Naive thymus-derived CD8-positive, alpha-beta T cell (primary cell): ENCODE measurements at regions not wholly inside any gene's neighbourhood (a gene's known extent, or its start where the extent isn't known, plus 50 kb on each side); places are given as distances from the start of the nearest gene placed in this dataset.

Experiments used
- ATAC-seq, 2 donors: fragments of 150-1000 bp; cut with Tn5 transposase in 1 of 2; sonication (Bioruptor Pico), chemical (Tn5 transposase) in 1 of 2; 1 replicate in 1 of 2; 2 replicates in 1 of 2; pipeline ENCODE4 v1.10.0; 2021; ENCODE audit warnings: mild to moderate bottlenecking in 2 of 2, moderate library complexity in 2 of 2
- POLR2A ChIA-PET: fragments of 350-600 bp; sonication (Branson Sonifier 250); formaldehyde crosslinking; loops from one replicate; lab custom pipeline; 2021; ENCODE audit warnings: antibody characterized with exemption; lab: Charles Lee
- DNase-seq, 10 donors: peaks; one replicate each; pipeline versions ENCODE4 v3.0.0 to v3.0.0-alpha.2; 2020 to 2022
- H3K27ac Mint-ChIP-seq, 10 donors: one replicate each; pipeline ENCODE4 v1.8.0; 2020 to 2022; ENCODE audit warnings: mild to moderate bottlenecking in 10 of 10, mixed read lengths in 10 of 10, moderate library complexity in 4 of 10, inconsistent platforms in 1 of 10
- H3K27me3 Mint-ChIP-seq, 5 donors: one replicate each; pipeline ENCODE4 v1.8.0; 2021 to 2022; ENCODE audit warnings: mixed read lengths in 5 of 5
- H3K36me3 Mint-ChIP-seq, 3 donors: one replicate each; pipeline ENCODE4 v1.8.0; 2020 to 2022; ENCODE audit warnings: mixed read lengths in 3 of 3, mild to moderate bottlenecking in 2 of 3, inconsistent platforms in 1 of 3
- H3K4me1 Mint-ChIP-seq, 4 donors: one replicate each; pipeline ENCODE4 v1.8.0; 2021 to 2022; ENCODE audit warnings: mixed read lengths in 4 of 4
- H3K4me3 Mint-ChIP-seq, 10 donors: one replicate each; pipeline ENCODE4 v1.8.0; 2020 to 2022; ENCODE audit warnings: mild to moderate bottlenecking in 10 of 10, mixed read lengths in 10 of 10, moderate library complexity in 6 of 10, inconsistent platforms in 1 of 10
- H3K9me3 Mint-ChIP-seq, 9 donors: one replicate each; pipeline ENCODE4 v1.8.0; 2020 to 2022; ENCODE audit warnings: mixed read lengths in 9 of 9, mild to moderate bottlenecking in 3 of 9, inconsistent platforms in 1 of 9, moderate library complexity in 1 of 9

GRCh38 chr3:111373239-111373638 is 168.8 kb upstream of the CD96 start:
- peaks cover 0 to 4% (median 0%) of the 10 kb centered on the region in 5 donors for H3K27me3 Mint-ChIP-seq
- peaks cover 10 to 80% (median 47%) of the 10 kb centered on the region in 9 donors for H3K9me3 Mint-ChIP-seq
- POLR2A ChIA-PET = no interaction called here
- H3K36me3 Mint-ChIP-seq = peaks cover 0 to 63% (median 34%) of the 10 kb centered on the region in 3 donors
- H3K4me3 Mint-ChIP-seq = no peak overlapping the region
- no peaks in the 10 kb centered on the region for H3K4me1 Mint-ChIP-seq
- ATAC-seq = no peak
- DNase-seq = no peak
- no peak overlapping the region for H3K27ac Mint-ChIP-seq

GRCh38 chr3:111373861-111374260 is 168.1 kb upstream of the CD96 start:
- Mint-ChIP-seq H3K9me3 (peaks cover 10 to 80% (median 47%) of the 10 kb centered on the region in 9 donors), H3K27ac (no peak overlapping the region), H3K27me3 (peaks cover 0 to 4% (median 0%) of the 10 kb centered on the region in 5 donors), H3K36me3 (peaks cover 0 to 58% (median 34%) of the 10 kb centered on the region in 3 donors), H3K4me3 (peak overlapping the region in 1 of 10 donors; percentile 33), H3K4me1 (no peaks in the 10 kb centered on the region)
- POLR2A ChIA-PET = no interaction called here
- DNase-seq = no peak
- ATAC-seq = no peak

GRCh38 chr3:111385971-111386495 is 156.0 kb upstream of the CD96 start:
- H3K27me3 Mint-ChIP-seq = no peaks in the 10 kb centered on the region
- ATAC-seq (no peak), DNase-seq (no peak)
- peaks cover 3 to 39% (median 20%) of the 10 kb centered on the region in 9 donors for H3K9me3 Mint-ChIP-seq
- POLR2A ChIA-PET = no interaction called here
- H3K4me1 Mint-ChIP-seq = no peaks in the 10 kb centered on the region
- peaks cover 2 to 16% (median 9%) of the 10 kb centered on the region in 3 donors for H3K36me3 Mint-ChIP-seq
- H3K27ac Mint-ChIP-seq = no peak overlapping the region
- no peak overlapping the region for H3K4me3 Mint-ChIP-seq

GRCh38 chr3:111392894-111393398 is 149.1 kb upstream of the CD96 start:
- H3K4me3 Mint-ChIP-seq = peak overlapping the region in 3 of 10 donors; percentile 0 to 56 (median 38)
- peak; percentile 88 to 99 for ATAC-seq

GRCh38 chr3:111412656-111413055 is 129.3 kb upstream of the CD96 start:
- Mint-ChIP-seq H3K9me3 (peaks cover 0 to 13% (median 3%) of the 10 kb centered on the region in 9 donors), H3K36me3 (peaks cover 0 to 10% (median under 1%) of the 10 kb centered on the region in 3 donors), H3K27ac (no peak overlapping the region), H3K27me3 (peaks cover 0 to 4% (median 1%) of the 10 kb centered on the region in 5 donors), H3K4me1 (no peaks in the 10 kb centered on the region), H3K4me3 (no peak overlapping the region)
- POLR2A ChIA-PET = no interaction called here
- DNase-seq (no peak), ATAC-seq (no peak)

More at GRCh38 chr3:111392894-111393398, 149.1 kb upstream of the CD96 start:
- DNase-seq = peak in 9 of 10 donors; percentile 13 to 72 (median 42)
- peaks cover 5 to 54% (median 18%) of the 10 kb centered on the region in 9 donors for H3K9me3 Mint-ChIP-seq
- H3K36me3 Mint-ChIP-seq = peaks cover 0 to 23% (median 20%) of the 10 kb centered on the region in 3 donors
- H3K27ac Mint-ChIP-seq = peak overlapping the region; percentile 40 to 93 (median 82)
- peaks cover 0 to 22% (median 17%) of the 10 kb centered on the region in 4 donors for H3K4me1 Mint-ChIP-seq
- POLR2A ChIA-PET = no interaction called here
- H3K27me3 Mint-ChIP-seq = no peaks in the 10 kb centered on the region

GRCh38 chr3:111414531-111414930 is 127.5 kb upstream of the CD96 start:
- Mint-ChIP-seq H3K36me3 (peaks cover 0 to 7% (median 0%) of the 10 kb centered on the region in 3 donors), H3K4me1 (peaks cover 0 to 4% (median 0%) of the 10 kb centered on the region in 4 donors), H3K27ac (no peak overlapping the region), H3K4me3 (no peak overlapping the region), H3K27me3 (peaks cover 3 to 15% (median 5%) of the 10 kb centered on the region in 5 donors), H3K9me3 (peaks cover 0 to 9% (median under 1%) of the 10 kb centered on the region in 9 donors)
- ATAC-seq (no peak), DNase-seq (no peak)
- POLR2A ChIA-PET = no interaction called here

- POLR2A ChIA-PET = no interaction called here
- no peak overlapping the region for H3K27ac Mint-ChIP-seq
- DNase-seq (no peak), ATAC-seq (no peak)
- peaks cover 0 to 5% (median 0%) of the 10 kb centered on the region in 3 donors for H3K36me3 Mint-ChIP-seq
- peaks cover 0 to 4% (median 0%) of the 10 kb centered on the region in 4 donors for H3K4me1 Mint-ChIP-seq
- peaks cover 0 to 6% (median 0%) of the 10 kb centered on the region in 9 donors for H3K9me3 Mint-ChIP-seq
- H3K4me3 Mint-ChIP-seq = no peak overlapping the region
- peaks cover 3 to 15% (median 6%) of the 10 kb centered on the region in 5 donors for H3K27me3 Mint-ChIP-seq
These were observed 127.0 kb upstream of the CD96 start for GRCh38 chr3:111415018-111415417.

GRCh38 chr3:111418391-111418790 is 123.6 kb upstream of the CD96 start:
- ATAC-seq = no peak

GRCh38 chr3:111428301-111428700 is 113.7 kb upstream of the CD96 start:
- H3K4me3 Mint-ChIP-seq = no peak overlapping the region
- H3K9me3 Mint-ChIP-seq = peaks cover 4 to 48% (median 10%) of the 10 kb centered on the region in 9 donors
- no peaks in the 10 kb centered on the region for H3K27me3 Mint-ChIP-seq
- ATAC-seq (no peak), DNase-seq (no peak)
- no peaks in the 10 kb centered on the region for H3K4me1 Mint-ChIP-seq
- POLR2A ChIA-PET = no interaction called here
- peaks cover 0 to 32% (median 9%) of the 10 kb centered on the region in 3 donors for H3K36me3 Mint-ChIP-seq
- no peak overlapping the region for H3K27ac Mint-ChIP-seq

More at GRCh38 chr3:111418391-111418790, 123.6 kb upstream of the CD96 start:
- H3K27me3 Mint-ChIP-seq = peaks cover 3 to 15% (median 7%) of the 10 kb centered on the region in 5 donors
- peaks cover 0 to 14% (median 0%) of the 10 kb centered on the region in 9 donors for H3K9me3 Mint-ChIP-seq
- no peak for DNase-seq
- H3K36me3 Mint-ChIP-seq = peaks cover 0 to 20% (median 0%) of the 10 kb centered on the region in 3 donors
- peak overlapping the region in 1 of 10 donors; percentile 13 for H3K27ac Mint-ChIP-seq
- no peak overlapping the region for H3K4me3 Mint-ChIP-seq
- peaks cover 0 to 4% (median 0%) of the 10 kb centered on the region in 4 donors for H3K4me1 Mint-ChIP-seq
- POLR2A ChIA-PET = no interaction called here

GRCh38 chr3:111434941-111435622 is 106.9 kb upstream of the CD96 start:
- Mint-ChIP-seq H3K27me3 (no peaks in the 10 kb centered on the region), H3K4me1 (no peaks in the 10 kb centered on the region), H3K9me3 (peaks cover 0 to 10% (median 7%) of the 10 kb centered on the region in 9 donors), H3K36me3 (peaks cover 0 to 9% (median 8%) of the 10 kb centered on the region in 3 donors), H3K27ac (no peak overlapping the region), H3K4me3 (no peak overlapping the region)
- DNase-seq (no peak), ATAC-seq (no peak)
- POLR2A ChIA-PET = no interaction called here

- Mint-ChIP-seq H3K9me3 (peaks cover 0 to 8% (median 0%) of the 10 kb centered on the region in 9 donors), H3K4me3 (no peak overlapping the region), H3K4me1 (no peaks in the 10 kb centered on the region), H3K27me3 (no peaks in the 10 kb centered on the region), H3K36me3 (peaks cover 0 to 1% (median 0%) of the 10 kb centered on the region in 3 donors), H3K27ac (no peak overlapping the region)
- POLR2A ChIA-PET = no interaction called here
- ATAC-seq (no peak), DNase-seq (no peak)
These were observed 103.7 kb upstream of the CD96 start for GRCh38 chr3:111438283-111438682.

GRCh38 chr3:111454551-111454950 is 87.4 kb upstream of the CD96 start:
- POLR2A ChIA-PET = no interaction called here
- Mint-ChIP-seq H3K4me3 (no peak overlapping the region), H3K27me3 (no peaks in the 10 kb centered on the region), H3K9me3 (peaks cover 0 to 5% (median 0%) of the 10 kb centered on the region in 9 donors), H3K4me1 (peaks cover 1 to 8% (median 6%) of the 10 kb centered on the region in 4 donors), H3K27ac (peak overlapping the region in 2 of 10 donors; percentile 4 to 28), H3K36me3 (peaks cover 0 to 2% (median 0%) of the 10 kb centered on the region in 3 donors)
- ATAC-seq (peak; percentile 39 to 45), DNase-seq (peak in 3 of 10 donors; percentile 4 to 17 (median 6))
